ENCODE measurements at regions not wholly inside any gene's neighbourhood (a gene's known extent, or its start where the extent isn't known, plus 50 kb on each side); places are given as distances from the start of the nearest gene placed in this dataset.

GRCh38 chr15:73001840-73002239, 50.4 kb upstream of the NEO1 start:
- Histone ChIP-seq H3K4me1 (peaks cover 0 to 5% (median 0%) of the 10 kb centered on the region in 4 donors), H3K27ac (no peak overlapping the region), H3K9me3 (no peaks in the 10 kb centered on the region), H3K36me3 (no peaks in the 10 kb centered on the region), H3K27me3 (no peaks in the 10 kb centered on the region), H3K4me3 (no peak overlapping the region)
- TF ChIP-seq CTCF (IDR thresholded peaks at IDR 0.05), result no peak
- DNase-seq, result no peak
- intact Hi-C loops (cut with DNase I; ENCODE audit: low total_unique reads), result no loop called here

- intact Hi-C loops (cut with DNase I; ENCODE audit: low total_unique reads), result no loop called here
- DNase-seq, result no peak
- Histone ChIP-seq H3K9me3 (no peaks in the 10 kb centered on the region), H3K36me3 (no peaks in the 10 kb centered on the region), H3K27ac (no peak overlapping the region), H3K4me3 (no peak overlapping the region), H3K27me3 (no peaks in the 10 kb centered on the region), H3K4me1 (peaks cover 0 to 5% (median 0%) of the 10 kb centered on the region in 4 donors)
- TF ChIP-seq CTCF (IDR thresholded peaks at IDR 0.05), result no peak
These were observed 52.0 kb upstream of the NEO1 start for GRCh38 chr15:73000293-73000692.

GRCh38 chr15:72999586-72999985, 52.7 kb upstream of the NEO1 start:
- no peaks in the 10 kb centered on the region for H3K36me3 ChIP-seq
- no peak overlapping the region for H3K4me3 ChIP-seq
- no peak for TF ChIP-seq CTCF (IDR thresholded peaks at IDR 0.05)
- intact Hi-C loops (cut with DNase I; ENCODE audit: low total_unique reads), result no loop called here
- H3K4me1 ChIP-seq, result peaks cover 0 to 11% (median under 1%) of the 10 kb centered on the region in 4 donors
- H3K9me3 ChIP-seq, result no peaks in the 10 kb centered on the region
- no peak overlapping the region for H3K27ac ChIP-seq
- DNase-seq, result no peak
- H3K27me3 ChIP-seq, result no peaks in the 10 kb centered on the region

- H3K4me3 ChIP-seq, result no peak overlapping the region
- H3K27me3 ChIP-seq, result no peaks in the 10 kb centered on the region
- no peaks in the 10 kb centered on the region for H3K36me3 ChIP-seq
- intact Hi-C loops (cut with DNase I; ENCODE audit: low total_unique reads), result no loop called here
- peaks cover 0 to 18% (median 4%) of the 10 kb centered on the region in 4 donors for H3K4me1 ChIP-seq
- no peak overlapping the region for H3K27ac ChIP-seq
- H3K9me3 ChIP-seq, result no peaks in the 10 kb centered on the region
- DNase-seq, result no peak
- no peak for TF ChIP-seq CTCF (IDR thresholded peaks at IDR 0.05)
These were observed 53.4 kb upstream of the NEO1 start for GRCh38 chr15:72998681-72999466.

GRCh38 chr15:72998226-72998625, 54.0 kb upstream of the NEO1 start:
- no peaks in the 10 kb centered on the region for H3K9me3 ChIP-seq
- H3K4me3 ChIP-seq, result no peak overlapping the region
- no peak for TF ChIP-seq CTCF (IDR thresholded peaks at IDR 0.05)
- H3K36me3 ChIP-seq, result no peaks in the 10 kb centered on the region
- H3K4me1 ChIP-seq, result peaks cover 0 to 24% (median 6%) of the 10 kb centered on the region in 4 donors
- no peaks in the 10 kb centered on the region for H3K27me3 ChIP-seq
- H3K27ac ChIP-seq, result no peak overlapping the region
- DNase-seq, result no peak
- intact Hi-C loops (cut with DNase I; ENCODE audit: low total_unique reads), result no loop called here
